Endothelial cell of umbilical vein (primary cell): ENCODE measurements at regions not wholly inside any gene's neighbourhood (a gene's known extent, or its start where the extent isn't known, plus 50 kb on each side); places are given as distances from the start of the nearest gene placed in this dataset.

Experiments used
- BruUV-seq: library from RNA; stranded (reverse); fragments of 400-500 nt; replicated peaks from 2 replicates; lab custom pipeline; 2021; lab: Mats Ljungman, UMichigan
- CTCF ChIA-PET: fragments of 300-600, 350-600 bp; sonication (Branson Sonifier 250); formaldehyde crosslinking; loops from one replicate; lab custom pipeline; 2021; ENCODE audit warnings: antibody characterized with exemption, inconsistent platforms; lab: Charles Lee
- POLR2A ChIA-PET: fragments of 300-600, 350-600 bp; sonication (Branson Sonifier 250); formaldehyde crosslinking; loops from one replicate; lab custom pipeline; 2021; ENCODE audit warnings: antibody characterized with exemption, inconsistent platforms; lab: Charles Lee
- DNase-seq: peaks from one replicate; pipeline ENCODE4 v3.0.0-alpha.2; 2011; ENCODE audit warnings: low read depth, low spot score
- FAIRE-seq: peaks from 2 replicates; lab custom pipeline; 2011; peaks lifted over from hg19 to GRCh38; lab: Jason Lieb, UNC
- H2AFZ ChIP-seq: 2 replicates; pipeline ENCODE4 v1.6.0; 2012; ENCODE audit warnings: low read depth, low read length, control low read depth, inconsistent platforms
- H3K27ac ChIP-seq: 2 replicates; pipeline ENCODE4 v1.5.1; 2011; ENCODE audit warnings: low read depth, mild to moderate bottlenecking, control low read depth, low read length, moderate library complexity; ENCODE audit not compliant: insufficient read depth
- H3K27me3 ChIP-seq, 2 experiments: 2 replicates each; pipeline versions ENCODE4 v1.6.0 to v1.6.1; 2011; ENCODE audit warnings: low read length in 2 of 2, mixed read lengths in 1 of 2; ENCODE audit not compliant: control insufficient read depth in 2 of 2, insufficient read depth in 2 of 2
- H3K36me3 ChIP-seq, 2 experiments: 2 replicates in 1 of 2; 3 replicates in 1 of 2; pipeline ENCODE4 v1.5.1; 2011; ENCODE audit warnings: low read length in 2 of 2, mild to moderate bottlenecking in 1 of 2, moderate library complexity in 1 of 2; ENCODE audit not compliant: control insufficient read depth in 2 of 2, insufficient read depth in 2 of 2; ENCODE audit errors: extremely low read depth in 1 of 2
- H3K4me1 ChIP-seq: 3 replicates; pipeline ENCODE4 v1.5.1; 2011; ENCODE audit warnings: mild to moderate bottlenecking, low read length; ENCODE audit not compliant: control insufficient read depth, insufficient read depth; ENCODE audit errors: extremely low read depth
- H3K4me2 ChIP-seq: 2 replicates; pipeline ENCODE4 v1.6.1; 2011; ENCODE audit warnings: low read length, control low read depth, mixed read lengths; ENCODE audit not compliant: insufficient read depth
- H3K4me3 ChIP-seq, 3 experiments: fragments of 200-600 bp in 1 of 3; sonication (generic), shearing (Covaris generic) in 1 of 3; replicated peaks in 1 of 3; 2 replicates each; pipeline ENCODE4 v1.5.1; 2011 to 2016; ENCODE audit warnings: control low read depth in 3 of 3, low read length in 3 of 3, mild to moderate bottlenecking in 2 of 3, inconsistent platforms in 1 of 3, low read depth in 1 of 3, moderate library complexity in 1 of 3; ENCODE audit not compliant: insufficient read depth in 1 of 3
- H3K79me2 ChIP-seq: 2 replicates; pipeline ENCODE4 v1.6.0; 2012; ENCODE audit warnings: low read length, inconsistent platforms; ENCODE audit not compliant: control insufficient read depth, insufficient read depth
- H3K9ac ChIP-seq: replicated peaks from 2 replicates; pipeline ENCODE3; 2011; ENCODE audit warnings: low read length, control low read depth; ENCODE audit not compliant: insufficient read depth; ENCODE audit errors: extremely low read depth
- H3K9me1 ChIP-seq: replicated peaks from 3 replicates; pipeline ENCODE4 v1.6.0; 2011; ENCODE audit warnings: mild to moderate bottlenecking, low read length; ENCODE audit not compliant: control insufficient read depth, insufficient read depth; ENCODE audit errors: extremely low read depth
- H3K9me3 ChIP-seq: replicated peaks from 2 replicates; pipeline ENCODE4 v1.5.1; 2012; ENCODE audit warnings: low read length, inconsistent platforms; ENCODE audit not compliant: control insufficient read depth, insufficient read depth
- H4K20me1 ChIP-seq: replicated peaks from 2 replicates; pipeline ENCODE3; 2011; ENCODE audit warnings: mild to moderate bottlenecking, low read length; ENCODE audit not compliant: control insufficient read depth, insufficient read depth; ENCODE audit errors: extremely low read depth
- EZH2 ChIP-seq: IDR thresholded peaks from 2 replicates; pipeline ENCODE4 v1.6.1; 2012; ENCODE audit warnings: borderline replicate concordance, low read depth, mild to moderate bottlenecking, moderate library complexity, low read length, inconsistent platforms; ENCODE audit not compliant: severe bottlenecking
- FOS ChIP-seq: IDR thresholded peaks from 2 replicates; pipeline ENCODE4 v1.6.1; 2011; ENCODE audit warnings: mild to moderate bottlenecking, low read length, moderate library complexity, borderline replicate concordance; ENCODE audit not compliant: insufficient read depth
- GATA2 ChIP-seq: IDR thresholded peaks from 2 replicates; pipeline ENCODE4 v1.7.0; 2011; ENCODE audit warnings: low read depth, mild to moderate bottlenecking, moderate library complexity, mixed read lengths, low read length; ENCODE audit not compliant: insufficient read length, insufficient read depth
- JUN ChIP-seq: IDR thresholded peaks from 2 replicates; pipeline ENCODE4 v1.6.1; 2011; ENCODE audit warnings: borderline replicate concordance, low read depth; ENCODE audit not compliant: insufficient read length, insufficient read depth
- MYC ChIP-seq: IDR thresholded peaks from one replicate; pipeline ENCODE4 v1.6.1; 2011; ENCODE audit warnings: mild to moderate bottlenecking, low read depth, low read length
- POLR2A ChIP-seq: IDR thresholded peaks from 2 replicates; pipeline ENCODE4 v1.6.1; 2012; ENCODE audit warnings: low read depth, mild to moderate bottlenecking, control low read depth, low read length
- POLR2AphosphoS5 ChIP-seq: IDR thresholded peaks from 2 replicates; pipeline ENCODE4 v1.6.1; 2012; ENCODE audit warnings: low read depth, mild to moderate bottlenecking, control low read depth, low read length, moderate library complexity; ENCODE audit not compliant: insufficient read depth
- dilution Hi-C: fragments of 300-500 bp; cut with MboI; formaldehyde crosslinking; loops from one replicate; pipeline ENCODE4 v1.15.0; 2019; ENCODE audit warnings: low sequenced_read_pairs; ENCODE audit not compliant: extremely low pct_ligation_motif_present
- intact Hi-C: fragments of 100-400 bp; cut with micrococcal nuclease; formaldehyde crosslinking; loops from one replicate; pipeline ENCODE4 v1.10.0; 2022
- TF ChIP-seq, protein P1 (sequence below): IDR thresholded peaks from 2 replicates; pipeline ENCODE4 v1.6.1; 2011; ENCODE audit not compliant: insufficient read depth, insufficient read length
- TF ChIP-seq, protein P2 (sequence below), 2 donors: IDR thresholded peaks; 1 replicate in 1 of 2; 2 replicates in 1 of 2; pipeline ENCODE4 v1.5.1; 2011; ENCODE audit warnings: low read length in 2 of 2, mild to moderate bottlenecking in 2 of 2, moderate library complexity in 2 of 2, control low read depth in 1 of 2, inconsistent platforms in 1 of 2, low read depth in 1 of 2; ENCODE audit not compliant: insufficient read depth in 1 of 2; ENCODE audit errors: extremely low read depth in 1 of 2

DNA sequence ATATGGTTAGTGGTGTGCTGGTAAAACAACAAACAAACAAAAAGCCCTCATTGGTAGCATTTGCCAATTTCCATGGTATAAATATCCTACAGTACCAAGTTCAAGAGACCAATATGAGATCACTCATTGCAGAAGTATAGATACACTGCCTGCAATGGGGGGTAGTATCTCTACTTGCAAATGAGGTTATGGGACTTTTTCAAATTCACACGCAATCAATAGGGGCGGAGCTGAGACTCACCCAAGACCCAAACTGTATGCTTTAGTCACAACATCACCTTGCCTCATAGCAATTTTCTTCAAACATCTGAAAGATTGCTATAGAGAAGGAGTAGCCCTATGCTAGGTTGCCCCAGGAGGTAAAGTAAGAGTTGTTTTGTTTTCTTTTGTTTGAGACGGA is 93.7 kb downstream of the VCPKMT start:
- FAIRE-seq (no peak), DNase-seq (no peak)
- Histone ChIP-seq H3K9me1 (no peaks in the 10 kb centered on the region), H4K20me1 (no peaks in the 10 kb centered on the region), H3K79me2 (no peaks in the 10 kb centered on the region), H3K27ac (no peak overlapping the region), H3K36me3 (no peaks in the 10 kb centered on the region), H3K9me3 (no peaks in the 10 kb centered on the region), H3K4me1 (no peaks in the 10 kb centered on the region), H3K9ac (no peak overlapping the region), H3K27me3 (no peaks in the 10 kb centered on the region), H3K4me3 (no peak overlapping the region), H2AFZ (no peak overlapping the region), H3K4me2 (no peak overlapping the region)
- ChIA-PET CTCF (interaction anchor here (1.7 kb wide), 1 partner anchor 11 kb away, joined by 5 read pairs; no protein-coding TSS in a partner anchor), POLR2A (no interaction called here)
- dilution Hi-C loops (no loop called here), intact Hi-C loops (no loop called here)
- BruUV-seq, result no TSS peak
- TF ChIP-seq POLR2AphosphoS5, result no peak
- no peak for TF ChIP-seq EZH2
- TF ChIP-seq POLR2A, result no peak

DNA sequence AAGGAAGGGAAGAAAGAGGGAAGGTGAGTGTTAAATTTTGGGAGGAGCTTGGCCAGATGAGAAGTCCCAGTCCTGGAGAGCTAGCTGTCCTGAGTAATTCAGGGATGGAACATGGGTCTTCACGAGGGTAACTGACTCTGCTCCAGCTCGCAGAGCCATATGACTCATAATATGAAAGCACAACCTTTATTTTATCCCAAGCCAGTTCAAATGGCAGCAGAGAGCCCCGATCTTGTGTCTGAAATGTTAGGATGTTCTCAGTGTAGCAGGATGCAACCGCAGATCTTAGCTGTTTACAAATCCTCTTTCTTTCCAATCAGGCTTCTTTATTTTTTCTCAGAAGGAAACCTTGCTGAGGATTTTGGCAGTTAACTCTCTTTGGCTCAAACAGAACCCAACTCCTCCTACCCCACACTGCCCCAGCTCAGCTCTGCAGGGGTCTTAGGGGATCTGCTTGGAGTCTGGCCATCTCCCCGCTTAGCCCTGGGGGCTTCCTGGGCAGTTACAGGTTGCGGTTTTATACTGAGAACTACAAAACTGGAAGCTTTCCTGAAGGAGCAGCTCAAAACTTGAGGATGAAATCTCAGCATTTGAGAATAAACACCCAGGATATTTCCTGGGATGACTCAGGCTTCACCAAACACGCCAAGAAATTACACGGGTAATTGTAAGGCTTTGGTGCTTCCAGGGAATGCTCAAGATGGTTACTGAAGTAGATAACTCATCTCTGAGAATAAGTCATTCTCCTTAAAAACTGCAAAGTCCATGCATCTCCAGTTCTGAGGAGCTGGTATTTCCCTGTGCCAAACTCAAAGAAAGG is 92.5 kb downstream of the VCPKMT start:
- no peak for TF ChIP-seq EZH2
- no peak for TF ChIP-seq POLR2AphosphoS5
- TF ChIP-seq JUN, result no peak
- TF ChIP-seq MYC, result no peak
- TF ChIP-seq GATA2, result no peak
- no peak for TF ChIP-seq POLR2A
- TF ChIP-seq, protein P1, sequence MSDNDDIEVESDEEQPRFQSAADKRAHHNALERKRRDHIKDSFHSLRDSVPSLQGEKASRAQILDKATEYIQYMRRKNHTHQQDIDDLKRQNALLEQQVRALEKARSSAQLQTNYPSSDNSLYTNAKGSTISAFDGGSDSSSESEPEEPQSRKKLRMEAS, result no peak
- TF ChIP-seq, protein P2, sequence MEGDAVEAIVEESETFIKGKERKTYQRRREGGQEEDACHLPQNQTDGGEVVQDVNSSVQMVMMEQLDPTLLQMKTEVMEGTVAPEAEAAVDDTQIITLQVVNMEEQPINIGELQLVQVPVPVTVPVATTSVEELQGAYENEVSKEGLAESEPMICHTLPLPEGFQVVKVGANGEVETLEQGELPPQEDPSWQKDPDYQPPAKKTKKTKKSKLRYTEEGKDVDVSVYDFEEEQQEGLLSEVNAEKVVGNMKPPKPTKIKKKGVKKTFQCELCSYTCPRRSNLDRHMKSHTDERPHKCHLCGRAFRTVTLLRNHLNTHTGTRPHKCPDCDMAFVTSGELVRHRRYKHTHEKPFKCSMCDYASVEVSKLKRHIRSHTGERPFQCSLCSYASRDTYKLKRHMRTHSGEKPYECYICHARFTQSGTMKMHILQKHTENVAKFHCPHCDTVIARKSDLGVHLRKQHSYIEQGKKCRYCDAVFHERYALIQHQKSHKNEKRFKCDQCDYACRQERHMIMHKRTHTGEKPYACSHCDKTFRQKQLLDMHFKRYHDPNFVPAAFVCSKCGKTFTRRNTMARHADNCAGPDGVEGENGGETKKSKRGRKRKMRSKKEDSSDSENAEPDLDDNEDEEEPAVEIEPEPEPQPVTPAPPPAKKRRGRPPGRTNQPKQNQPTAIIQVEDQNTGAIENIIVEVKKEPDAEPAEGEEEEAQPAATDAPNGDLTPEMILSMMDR (IDR thresholded peaks at IDR 0.05; ENCODE audit: extremely low read depth in 1 of 2, insufficient read depth in 1 of 2, low read depth in 1 of 2, low read length in 2 of 2), result no peak
- no peak for TF ChIP-seq FOS
- Histone ChIP-seq H4K20me1 (no peaks in the 10 kb centered on the region), H3K4me1 (no peaks in the 10 kb centered on the region), H3K9me3 (no peaks in the 10 kb centered on the region), H3K9me1 (no peaks in the 10 kb centered on the region), H3K4me3 (no peak overlapping the region), H3K27ac (no peak overlapping the region), H3K36me3 (no peaks in the 10 kb centered on the region), H3K9ac (no peak overlapping the region), H3K4me2 (no peak overlapping the region), H2AFZ (no peak overlapping the region), H3K27me3 (no peaks in the 10 kb centered on the region), H3K79me2 (no peaks in the 10 kb centered on the region)
- intact Hi-C loops, result no loop called here
- dilution Hi-C loops, result no loop called here
- ChIA-PET POLR2A (no interaction called here), CTCF (interaction anchor here (0.8 to 1.1 kb wide), 5 partner anchors 18 to 131 kb away, joined by 3 read pairs; partner anchors contain the start of gene ARF6)
- DNase-seq (no peak), FAIRE-seq (no peak)
- BruUV-seq, result no TSS peak
